SK-N-SH treated with all-trans-retinoic acid at 6 μM for 48 hours (cell line): ENCODE measurements at regions not wholly inside any gene's neighbourhood (a gene's known extent, or its start where the extent isn't known, plus 50 kb on each side); places are given as distances from the start of the nearest gene placed in this dataset.

Source experiments
- BACH2 ChIP-seq: fragments of 250-450 bp; sonication (Bioruptor Pico); IDR thresholded peaks from 2 replicates; pipeline ENCODE4 v1.9.0; 2021; ENCODE audit warnings: mild to moderate bottlenecking, borderline replicate concordance
- ESRRG ChIP-seq: fragments of 250-450 bp; sonication (Bioruptor Pico); IDR thresholded peaks from 2 replicates; pipeline ENCODE4 v1.6.1; 2021; ENCODE audit warnings: mild to moderate bottlenecking
- GLIS3 ChIP-seq: fragments of 250-450 bp; sonication (Bioruptor Pico); IDR thresholded peaks from 2 replicates; pipeline ENCODE4 v1.5.0; 2020; ENCODE audit warnings: mild to moderate bottlenecking, moderate library complexity
- ISL1 ChIP-seq: fragments of 250-450 bp; sonication (Bioruptor Pico); IDR thresholded peaks from 2 replicates; pipeline ENCODE4 v2.1.2; 2022; ENCODE audit warnings: mild to moderate bottlenecking, moderate library complexity
- RARB ChIP-seq: fragments of 250-450 bp; sonication (Bioruptor Pico); IDR thresholded peaks from 2 replicates; pipeline ENCODE4 v1.8.0; 2021; ENCODE audit warnings: mild to moderate bottlenecking, moderate library complexity
- SNAI2 ChIP-seq: fragments of 250-450 bp; sonication (Bioruptor Pico); IDR thresholded peaks from 2 replicates; pipeline ENCODE4 v1.5.0; 2020; ENCODE audit warnings: mild to moderate bottlenecking, moderate library complexity
- ZC3H10 ChIP-seq: fragments of 250-450 bp; sonication (Bioruptor Pico); IDR thresholded peaks from 2 replicates; pipeline ENCODE4 v1.5.1; 2021; ENCODE audit warnings: mild to moderate bottlenecking, moderate library complexity
- ZFP3 ChIP-seq: fragments of 250-450 bp; sonication (Bioruptor Pico); IDR thresholded peaks from 2 replicates; pipeline ENCODE4 v1.5.0; 2020; ENCODE audit warnings: mild to moderate bottlenecking, moderate library complexity
- ZFP30 ChIP-seq: fragments of 450-650 bp; formaldehyde crosslinking; IDR thresholded peaks from 2 replicates; pipeline ENCODE4 v1.5.0; 2022; ENCODE audit warnings: mild to moderate bottlenecking, moderate library complexity
- ZNF70 ChIP-seq: fragments of 450-650 bp; formaldehyde crosslinking; IDR thresholded peaks from 2 replicates; pipeline ENCODE4 v1.5.0; 2020; ENCODE audit warnings: mild to moderate bottlenecking, moderate library complexity
- ZNF8 ChIP-seq: fragments of 450-650 bp; formaldehyde crosslinking; IDR thresholded peaks from 2 replicates; pipeline ENCODE4 v1.5.0; 2020; ENCODE audit warnings: mild to moderate bottlenecking, moderate library complexity
- TF ChIP-seq, protein P1 (sequence below): fragments of 250-450 bp; sonication (Bioruptor Pico); IDR thresholded peaks from 2 replicates; pipeline ENCODE4 v1.8.0; 2020; ENCODE audit warnings: mild to moderate bottlenecking, moderate library complexity, borderline replicate concordance
- TF ChIP-seq, protein P2 (sequence below): fragments of 250-450 bp; sonication (Bioruptor Pico); IDR thresholded peaks from 2 replicates; pipeline ENCODE4 v1.5.1; 2020; ENCODE audit warnings: low read depth, mild to moderate bottlenecking, moderate library complexity
- TF ChIP-seq, protein P3 (sequence below): fragments of 250-450 bp; sonication (Bioruptor Pico); IDR thresholded peaks from 2 replicates; pipeline ENCODE4 v1.8.0; 2021; ENCODE audit warnings: low read depth, mild to moderate bottlenecking, moderate library complexity, borderline replicate concordance

DNA sequence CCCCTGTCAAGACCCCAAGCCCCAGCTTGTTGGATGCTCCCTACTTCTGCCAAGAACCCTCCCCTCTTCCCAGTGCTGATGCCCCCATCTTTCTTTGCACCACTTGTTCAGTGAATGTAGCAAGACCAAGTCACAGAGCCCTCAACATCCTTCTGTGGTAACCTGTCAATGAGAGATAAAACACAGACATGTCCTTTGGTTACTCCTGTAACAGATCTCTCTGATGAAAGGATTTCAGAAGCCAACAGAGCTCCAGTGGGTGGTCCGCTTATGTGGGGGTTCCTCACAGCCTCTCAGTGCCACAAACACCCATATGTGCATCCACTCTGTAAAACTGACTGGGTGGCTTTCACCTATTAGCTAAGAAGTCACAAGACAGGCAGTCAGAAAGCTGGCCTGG lies 93.2 kb upstream of the CST7 start:
- TF ChIP-seq GLIS3 (CRISPR knock-in tag), result no peak
- no peak for TF ChIP-seq ZNF70 (CRISPR knock-in tag)
- TF ChIP-seq BACH2 (CRISPR knock-in tag), result no peak
- TF ChIP-seq SNAI2 (CRISPR knock-in tag), result no peak
- no peak for TF ChIP-seq ESRRG (CRISPR knock-in tag)
- TF ChIP-seq, protein P1, sequence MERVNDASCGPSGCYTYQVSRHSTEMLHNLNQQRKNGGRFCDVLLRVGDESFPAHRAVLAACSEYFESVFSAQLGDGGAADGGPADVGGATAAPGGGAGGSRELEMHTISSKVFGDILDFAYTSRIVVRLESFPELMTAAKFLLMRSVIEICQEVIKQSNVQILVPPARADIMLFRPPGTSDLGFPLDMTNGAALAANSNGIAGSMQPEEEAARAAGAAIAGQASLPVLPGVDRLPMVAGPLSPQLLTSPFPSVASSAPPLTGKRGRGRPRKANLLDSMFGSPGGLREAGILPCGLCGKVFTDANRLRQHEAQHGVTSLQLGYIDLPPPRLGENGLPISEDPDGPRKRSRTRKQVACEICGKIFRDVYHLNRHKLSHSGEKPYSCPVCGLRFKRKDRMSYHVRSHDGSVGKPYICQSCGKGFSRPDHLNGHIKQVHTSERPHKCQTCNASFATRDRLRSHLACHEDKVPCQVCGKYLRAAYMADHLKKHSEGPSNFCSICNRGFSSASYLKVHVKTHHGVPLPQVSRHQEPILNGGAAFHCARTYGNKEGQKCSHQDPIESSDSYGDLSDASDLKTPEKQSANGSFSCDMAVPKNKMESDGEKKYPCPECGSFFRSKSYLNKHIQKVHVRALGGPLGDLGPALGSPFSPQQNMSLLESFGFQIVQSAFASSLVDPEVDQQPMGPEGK, result no peak
- no peak for TF ChIP-seq ZFP3
- TF ChIP-seq ZNF8 (CRISPR knock-in tag), result no peak
- TF ChIP-seq RARB (CRISPR knock-in tag), result no peak
- TF ChIP-seq, protein P2, sequence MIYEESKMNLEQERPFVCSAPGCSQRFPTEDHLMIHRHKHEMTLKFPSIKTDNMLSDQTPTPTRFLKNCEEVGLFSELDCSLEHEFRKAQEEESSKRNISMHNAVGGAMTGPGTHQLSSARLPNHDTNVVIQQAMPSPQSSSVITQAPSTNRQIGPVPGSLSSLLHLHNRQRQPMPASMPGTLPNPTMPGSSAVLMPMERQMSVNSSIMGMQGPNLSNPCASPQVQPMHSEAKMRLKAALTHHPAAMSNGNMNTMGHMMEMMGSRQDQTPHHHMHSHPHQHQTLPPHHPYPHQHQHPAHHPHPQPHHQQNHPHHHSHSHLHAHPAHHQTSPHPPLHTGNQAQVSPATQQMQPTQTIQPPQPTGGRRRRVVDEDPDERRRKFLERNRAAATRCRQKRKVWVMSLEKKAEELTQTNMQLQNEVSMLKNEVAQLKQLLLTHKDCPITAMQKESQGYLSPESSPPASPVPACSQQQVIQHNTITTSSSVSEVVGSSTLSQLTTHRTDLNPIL (CRISPR knock-in tag), result no peak
- no peak for TF ChIP-seq ZFP30 (CRISPR knock-in tag)
- no peak for TF ChIP-seq ISL1 (CRISPR knock-in tag)
- TF ChIP-seq ZC3H10 (CRISPR knock-in tag), result no peak
- TF ChIP-seq, protein P3, sequence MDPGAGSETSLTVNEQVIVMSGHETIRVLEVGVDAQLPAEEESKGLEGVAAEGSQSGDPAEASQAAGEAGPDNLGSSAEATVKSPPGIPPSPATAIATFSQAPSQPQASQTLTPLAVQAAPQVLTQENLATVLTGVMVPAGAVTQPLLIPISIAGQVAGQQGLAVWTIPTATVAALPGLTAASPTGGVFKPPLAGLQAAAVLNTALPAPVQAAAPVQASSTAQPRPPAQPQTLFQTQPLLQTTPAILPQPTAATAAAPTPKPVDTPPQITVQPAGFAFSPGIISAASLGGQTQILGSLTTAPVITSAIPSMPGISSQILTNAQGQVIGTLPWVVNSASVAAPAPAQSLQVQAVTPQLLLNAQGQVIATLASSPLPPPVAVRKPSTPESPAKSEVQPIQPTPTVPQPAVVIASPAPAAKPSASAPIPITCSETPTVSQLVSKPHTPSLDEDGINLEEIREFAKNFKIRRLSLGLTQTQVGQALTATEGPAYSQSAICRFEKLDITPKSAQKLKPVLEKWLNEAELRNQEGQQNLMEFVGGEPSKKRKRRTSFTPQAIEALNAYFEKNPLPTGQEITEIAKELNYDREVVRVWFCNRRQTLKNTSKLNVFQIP, result no peak
